ENCODE measurements at regions not wholly inside any gene's neighbourhood (a gene's known extent, or its start where the extent isn't known, plus 50 kb on each side); places are given as distances from the start of the nearest gene placed in this dataset.
"Not testable (repeated sequence)": the region's sequence is repeated elsewhere in the genome, so short reads cannot be mapped to it uniquely, and the experiment has no call there.

DNA sequence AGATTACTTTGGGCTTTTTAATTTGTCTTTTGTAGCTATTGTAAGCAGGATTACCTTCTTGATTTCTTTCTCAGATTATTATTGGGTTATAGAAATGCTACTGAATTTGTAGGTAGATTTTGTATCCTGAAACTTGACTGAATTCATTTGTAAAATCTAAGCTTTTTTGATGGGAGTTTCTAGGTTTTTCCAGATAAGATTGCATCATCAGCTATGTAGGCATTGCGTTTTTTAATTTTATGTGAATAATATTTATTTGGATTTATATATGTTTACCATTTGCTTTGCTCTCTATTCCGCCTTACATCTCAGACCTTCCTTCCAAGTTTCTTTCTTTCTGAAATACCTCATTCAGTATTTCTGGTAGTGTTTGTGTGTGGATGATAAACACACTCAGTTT, 351.7 kb upstream of the ANKRD30A start:
- H3K9me3 ChIP-seq (ENCODE audit: insufficient read depth, low read depth, low read length) = no peaks in the 10 kb centered on the region
- H2AFZ ChIP-seq (ENCODE audit: low read length) = no peak overlapping the region
- H3K79me2 ChIP-seq (ENCODE audit: insufficient read depth, low read length) = no peaks in the 10 kb centered on the region
- TF ChIP-seq, protein P1, sequence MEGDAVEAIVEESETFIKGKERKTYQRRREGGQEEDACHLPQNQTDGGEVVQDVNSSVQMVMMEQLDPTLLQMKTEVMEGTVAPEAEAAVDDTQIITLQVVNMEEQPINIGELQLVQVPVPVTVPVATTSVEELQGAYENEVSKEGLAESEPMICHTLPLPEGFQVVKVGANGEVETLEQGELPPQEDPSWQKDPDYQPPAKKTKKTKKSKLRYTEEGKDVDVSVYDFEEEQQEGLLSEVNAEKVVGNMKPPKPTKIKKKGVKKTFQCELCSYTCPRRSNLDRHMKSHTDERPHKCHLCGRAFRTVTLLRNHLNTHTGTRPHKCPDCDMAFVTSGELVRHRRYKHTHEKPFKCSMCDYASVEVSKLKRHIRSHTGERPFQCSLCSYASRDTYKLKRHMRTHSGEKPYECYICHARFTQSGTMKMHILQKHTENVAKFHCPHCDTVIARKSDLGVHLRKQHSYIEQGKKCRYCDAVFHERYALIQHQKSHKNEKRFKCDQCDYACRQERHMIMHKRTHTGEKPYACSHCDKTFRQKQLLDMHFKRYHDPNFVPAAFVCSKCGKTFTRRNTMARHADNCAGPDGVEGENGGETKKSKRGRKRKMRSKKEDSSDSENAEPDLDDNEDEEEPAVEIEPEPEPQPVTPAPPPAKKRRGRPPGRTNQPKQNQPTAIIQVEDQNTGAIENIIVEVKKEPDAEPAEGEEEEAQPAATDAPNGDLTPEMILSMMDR (conservative IDR thresholded peaks at IDR 0.05; ENCODE audit: low read length) = no peak
- no peak for TF ChIP-seq EZH2phosphoT487 (IDR thresholded peaks at IDR 0.05; ENCODE audit: borderline replicate concordance)
- H3K4me2 ChIP-seq (ENCODE audit: low read depth, low read length, poor library complexity, severe bottlenecking) = no peak overlapping the region
- no peaks in the 10 kb centered on the region for H3F3A ChIP-seq (ENCODE audit: low read depth)
- no peaks in the 10 kb centered on the region for H3K4me1 ChIP-seq (ENCODE audit: insufficient read depth, low read length, poor library complexity, severe bottlenecking)
- H3K9me2 ChIP-seq (replicated peaks; ENCODE audit: low read depth, low read length) = no peaks in the 10 kb centered on the region
- H3K27me3 ChIP-seq (ENCODE audit: insufficient read depth, low read length, poor library complexity, severe bottlenecking) = no peaks in the 10 kb centered on the region
- no peaks in the 10 kb centered on the region for H3K36me3 ChIP-seq (ENCODE audit: insufficient read depth, low read length)
- no peak overlapping the region for H3K9ac ChIP-seq (ENCODE audit: low read depth, low read length, poor library complexity, severe bottlenecking)
- no peak overlapping the region for H3K4me3 ChIP-seq (ENCODE audit: low read length, poor library complexity, severe bottlenecking)
- no peaks in the 10 kb centered on the region for H4K20me1 ChIP-seq (ENCODE audit: insufficient read depth, low read length, poor library complexity, severe bottlenecking)

DNA sequence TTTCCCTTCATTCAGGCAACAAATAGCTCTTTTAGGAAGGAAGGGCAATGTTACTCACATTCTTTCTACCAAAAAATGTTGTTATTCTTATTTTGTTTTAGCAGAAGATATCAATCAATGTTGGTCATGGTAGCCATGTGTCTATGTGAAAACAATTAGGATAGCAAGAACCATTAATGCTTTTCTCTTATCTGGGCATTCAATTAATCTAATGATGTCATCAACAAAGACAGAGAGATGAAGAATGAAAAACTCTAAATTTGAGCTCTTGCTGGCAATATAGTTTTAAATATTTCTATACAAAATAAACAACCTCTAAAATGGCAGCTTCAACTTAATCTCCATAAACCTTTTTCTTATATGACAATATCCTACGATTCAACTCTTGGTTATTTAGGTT, 353.7 kb upstream of the ANKRD30A start:
- Histone ChIP-seq H2AFZ (ENCODE audit: low read length) (no peak overlapping the region), H3K79me2 (ENCODE audit: insufficient read depth, low read length) (no peaks in the 10 kb centered on the region), H3K27me3 (ENCODE audit: insufficient read depth, low read length, poor library complexity, severe bottlenecking) (no peaks in the 10 kb centered on the region), H4K20me1 (ENCODE audit: insufficient read depth, low read length, poor library complexity, severe bottlenecking) (no peaks in the 10 kb centered on the region), H3K4me2 (ENCODE audit: low read depth, low read length, poor library complexity, severe bottlenecking) (no peak overlapping the region), H3K4me3 (ENCODE audit: low read length, poor library complexity, severe bottlenecking) (no peak overlapping the region), H3K9ac (ENCODE audit: low read depth, low read length, poor library complexity, severe bottlenecking) (no peak overlapping the region), H3K4me1 (ENCODE audit: insufficient read depth, low read length, poor library complexity, severe bottlenecking) (no peaks in the 10 kb centered on the region), H3K9me3 (ENCODE audit: insufficient read depth, low read depth, low read length) (no peaks in the 10 kb centered on the region), H3F3A (ENCODE audit: low read depth) (no peaks in the 10 kb centered on the region), H3K36me3 (ENCODE audit: insufficient read depth, low read length) (no peaks in the 10 kb centered on the region), H3K9me2 (replicated peaks; ENCODE audit: low read depth, low read length) (no peaks in the 10 kb centered on the region)
- TF ChIP-seq, protein P1 (conservative IDR thresholded peaks at IDR 0.05; ENCODE audit: low read length) = no peak
- no peak for TF ChIP-seq EZH2phosphoT487 (IDR thresholded peaks at IDR 0.05; ENCODE audit: borderline replicate concordance)

DNA sequence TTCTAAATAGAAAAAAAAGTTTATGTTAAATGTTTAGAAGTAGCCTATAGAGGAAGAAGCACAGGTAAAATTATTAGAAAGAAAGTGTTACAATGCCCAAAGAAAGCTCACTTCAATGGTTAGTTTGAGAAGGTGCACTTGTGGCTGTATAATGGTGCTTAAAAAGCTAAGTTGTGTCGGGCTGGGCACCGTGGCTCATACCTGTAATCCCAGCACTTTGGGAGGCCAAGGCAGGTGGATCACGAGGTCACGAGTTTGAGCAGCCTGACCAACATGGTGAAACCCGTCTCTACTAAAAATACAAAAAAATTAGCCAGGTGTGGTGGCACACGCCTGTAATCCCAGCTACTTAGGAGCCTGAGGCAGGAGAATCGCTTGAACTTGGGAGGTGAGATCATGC, 355.7 kb upstream of the ANKRD30A start:
- H3K36me3 ChIP-seq (ENCODE audit: insufficient read depth, low read length); H3F3A ChIP-seq (ENCODE audit: low read depth); H3K9me3 ChIP-seq (ENCODE audit: insufficient read depth, low read depth, low read length); H3K4me1 ChIP-seq (ENCODE audit: insufficient read depth, low read length, poor library complexity, severe bottlenecking); H4K20me1 ChIP-seq (ENCODE audit: insufficient read depth, low read length, poor library complexity, severe bottlenecking); H3K27me3 ChIP-seq (ENCODE audit: insufficient read depth, low read length, poor library complexity, severe bottlenecking); H3K9me2 ChIP-seq (replicated peaks; ENCODE audit: low read depth, low read length); H2AFZ ChIP-seq (ENCODE audit: low read length); H3K79me2 ChIP-seq (ENCODE audit: insufficient read depth, low read length); H3K9ac ChIP-seq (ENCODE audit: low read depth, low read length, poor library complexity, severe bottlenecking); H3K4me2 ChIP-seq (ENCODE audit: low read depth, low read length, poor library complexity, severe bottlenecking); H3K4me3 ChIP-seq (ENCODE audit: low read length, poor library complexity, severe bottlenecking): not testable (repeated sequence)

DNA sequence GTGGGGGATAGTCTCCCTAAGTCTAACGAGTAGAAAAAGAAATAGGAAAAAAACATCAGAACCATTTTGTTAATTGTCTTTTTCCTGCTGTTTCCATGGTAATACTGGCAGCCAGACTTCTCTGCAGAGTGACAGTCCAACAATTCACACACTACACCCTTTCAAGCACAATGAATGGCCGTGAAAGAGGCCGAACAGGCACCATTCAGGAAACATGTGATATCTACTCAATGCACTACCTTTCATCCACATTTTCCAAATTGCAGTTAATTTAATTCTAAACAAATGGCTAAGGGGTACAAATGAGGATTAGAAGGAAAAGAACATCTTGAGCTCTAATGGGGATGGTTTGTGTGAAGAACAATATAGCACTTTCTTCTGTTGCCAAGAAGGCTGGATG, 358.5 kb upstream of the ANKRD30A start:
- Histone ChIP-seq H3K9me2 (replicated peaks; ENCODE audit: low read depth, low read length) (no peaks in the 10 kb centered on the region), H3K36me3 (ENCODE audit: insufficient read depth, low read length) (no peaks in the 10 kb centered on the region), H3K4me1 (ENCODE audit: insufficient read depth, low read length, poor library complexity, severe bottlenecking) (no peaks in the 10 kb centered on the region), H3K4me2 (ENCODE audit: low read depth, low read length, poor library complexity, severe bottlenecking) (no peak overlapping the region), H3K79me2 (ENCODE audit: insufficient read depth, low read length) (no peaks in the 10 kb centered on the region), H3K9me3 (ENCODE audit: insufficient read depth, low read depth, low read length) (no peaks in the 10 kb centered on the region), H3K4me3 (ENCODE audit: low read length, poor library complexity, severe bottlenecking) (no peak overlapping the region), H4K20me1 (ENCODE audit: insufficient read depth, low read length, poor library complexity, severe bottlenecking) (no peaks in the 10 kb centered on the region), H3F3A (ENCODE audit: low read depth) (no peaks in the 10 kb centered on the region), H3K9ac (ENCODE audit: low read depth, low read length, poor library complexity, severe bottlenecking) (no peak overlapping the region), H3K27me3 (ENCODE audit: insufficient read depth, low read length, poor library complexity, severe bottlenecking) (no peaks in the 10 kb centered on the region), H2AFZ (ENCODE audit: low read length) (no peak overlapping the region)
- TF ChIP-seq EZH2phosphoT487 (IDR thresholded peaks at IDR 0.05; ENCODE audit: borderline replicate concordance) = no peak

Measured in Loucy (cell line).